Fibroblast of peridontal ligament (primary cell): ENCODE measurements at regions not wholly inside any gene's neighbourhood (a gene's known extent, or its start where the extent isn't known, plus 50 kb on each side); places are given as distances from the start of the nearest gene placed in this dataset.
"Not testable (repeated sequence)": the region's sequence is repeated elsewhere in the genome, so short reads cannot be mapped to it uniquely, and the experiment has no call there.

Source experiments
- DNase-seq: peaks from one replicate; pipeline ENCODE4 v3.0.0-alpha.2; 2010; ENCODE audit errors: extremely low read depth

DNA sequence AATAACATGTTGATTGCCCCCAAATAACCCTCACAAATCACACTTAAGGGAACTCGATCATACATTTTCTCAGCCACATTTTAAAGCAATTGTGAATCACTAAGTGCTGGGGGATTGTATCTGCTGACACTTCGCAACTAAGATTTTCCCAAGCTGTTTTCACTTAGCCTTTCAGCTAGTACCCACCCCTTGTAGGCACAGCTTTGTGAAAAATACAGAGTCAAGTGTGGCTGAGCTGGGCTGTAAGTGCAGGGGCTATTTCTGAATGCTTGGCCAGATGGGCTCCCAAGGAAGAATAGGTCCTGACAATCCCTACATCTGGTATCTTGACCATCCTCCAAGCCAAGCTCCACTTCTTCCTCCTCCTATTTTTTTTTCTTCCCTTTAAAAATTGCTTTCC is 289.2 kb upstream of the NMUR2 start:
- DNase-seq = no peak

DNA sequence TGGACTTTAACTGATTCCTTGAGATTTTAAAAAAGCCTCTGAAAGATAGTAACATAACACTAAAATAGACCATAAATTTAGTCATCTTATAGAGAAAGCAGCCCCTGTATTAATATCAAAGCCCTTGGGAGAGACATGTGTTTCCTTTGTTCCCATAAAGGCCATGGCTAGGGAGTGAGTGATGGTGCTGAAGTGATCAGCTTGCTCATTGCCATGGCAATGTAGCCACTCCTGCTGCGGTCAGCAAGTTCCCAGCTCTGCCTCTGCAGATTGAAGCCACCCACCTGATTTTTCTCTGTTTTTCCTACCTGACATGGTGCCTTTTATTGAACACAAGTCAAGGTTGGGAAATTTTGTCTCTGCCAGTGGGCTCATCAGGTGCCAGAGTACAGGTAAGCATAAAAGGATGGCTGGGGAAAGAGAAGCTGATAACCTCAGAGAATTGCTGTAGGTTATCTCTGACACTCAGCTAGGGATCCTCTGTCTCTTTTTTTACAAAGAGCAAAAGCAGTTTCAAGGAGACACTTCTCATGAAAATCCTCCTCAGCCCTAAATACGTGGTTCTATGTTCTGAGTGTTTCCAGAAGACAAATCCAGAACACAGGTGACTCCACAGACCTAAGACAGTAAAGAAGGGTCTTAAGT is 296.3 kb upstream of the NMUR2 start:
- DNase-seq = no peak

DNA sequence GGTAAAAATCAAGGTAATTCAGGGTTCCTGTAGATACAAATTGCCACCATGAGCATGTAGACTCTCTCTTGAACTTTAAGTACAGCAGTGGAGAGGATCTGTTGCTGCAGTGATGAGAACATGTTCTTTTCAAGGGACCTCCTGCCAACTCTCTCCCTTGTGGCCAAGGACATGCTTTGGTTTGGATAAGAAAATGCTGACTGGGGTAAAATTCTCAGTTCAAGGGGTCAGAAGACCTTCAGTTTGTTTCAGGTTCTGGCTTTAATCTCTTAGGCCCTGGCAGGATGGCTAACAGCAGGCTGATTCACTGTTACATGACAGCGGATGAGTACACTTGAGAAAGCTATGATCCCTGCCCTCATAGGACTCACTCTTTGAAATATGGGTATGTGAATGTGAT is 299.2 kb upstream of the NMUR2 start:
- no peak for DNase-seq

DNA sequence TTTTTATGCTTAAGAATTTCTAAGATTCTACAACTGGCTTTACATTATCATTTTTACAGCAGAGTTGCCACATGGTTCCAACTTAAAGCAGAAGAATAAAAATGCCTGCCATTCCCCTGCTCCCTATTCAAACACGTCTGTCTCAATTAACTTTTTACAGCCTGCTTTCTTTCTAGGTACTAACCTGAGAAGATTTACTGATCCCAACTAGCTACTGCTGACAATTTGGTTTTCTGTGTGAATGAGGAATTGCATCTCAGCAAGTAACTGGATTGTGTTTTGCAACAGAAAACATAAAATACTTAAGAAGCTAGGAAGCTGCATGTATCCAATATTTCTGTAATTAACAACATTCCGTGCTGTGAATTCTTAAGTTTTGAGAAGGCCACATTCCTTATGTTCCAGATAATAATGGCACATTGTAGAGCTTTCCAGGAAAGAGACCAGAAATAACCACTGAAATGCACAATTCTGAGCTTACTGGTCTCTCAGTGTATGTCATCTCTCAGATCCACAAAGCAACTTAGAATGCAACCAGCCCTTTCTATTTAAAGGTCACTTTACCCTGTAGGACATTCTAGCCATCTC is 306.8 kb upstream of the NMUR2 start:
- no peak for DNase-seq

DNA sequence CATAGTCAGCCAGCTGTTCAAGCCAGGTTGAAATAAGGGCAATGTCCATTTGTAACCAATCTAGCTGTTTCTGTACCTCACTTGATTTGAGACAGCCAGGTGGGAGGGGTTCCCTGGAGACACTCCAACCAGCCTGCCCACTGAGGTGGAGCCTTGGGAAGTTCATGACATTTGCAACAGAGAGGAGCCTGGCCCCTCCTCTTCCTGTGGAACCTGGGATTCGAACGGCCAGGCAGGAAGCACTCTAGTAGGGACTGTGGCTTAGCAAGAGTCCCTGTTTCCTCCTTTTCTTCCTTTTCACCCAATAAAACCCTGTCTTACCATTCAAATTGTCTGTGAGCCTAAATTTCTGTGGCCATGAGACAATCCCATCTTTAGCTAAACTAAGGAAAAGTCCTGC is 312.3 kb upstream of the NMUR2 start:
- DNase-seq = no peak

DNA sequence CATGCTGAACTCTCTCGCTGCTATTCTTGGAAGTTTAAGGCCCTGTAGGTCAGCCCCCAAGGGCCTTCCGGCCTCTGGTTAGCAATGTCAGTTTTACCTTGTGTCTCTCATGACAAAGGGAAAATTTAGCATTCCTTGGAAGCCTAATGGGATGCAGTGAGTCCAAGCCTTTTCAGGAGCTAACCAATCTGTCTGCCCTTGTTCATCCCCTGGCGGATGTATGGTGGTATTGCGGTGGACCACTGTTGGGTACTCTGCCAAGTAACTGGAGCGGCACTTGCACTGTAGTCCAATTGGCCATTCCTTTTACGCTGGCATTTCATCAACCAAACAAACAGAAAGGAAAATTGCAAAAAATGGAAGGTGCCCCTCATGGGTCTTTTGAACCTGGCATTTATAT is 318.4 kb upstream of the NMUR2 start:
- DNase-seq = no peak

DNA sequence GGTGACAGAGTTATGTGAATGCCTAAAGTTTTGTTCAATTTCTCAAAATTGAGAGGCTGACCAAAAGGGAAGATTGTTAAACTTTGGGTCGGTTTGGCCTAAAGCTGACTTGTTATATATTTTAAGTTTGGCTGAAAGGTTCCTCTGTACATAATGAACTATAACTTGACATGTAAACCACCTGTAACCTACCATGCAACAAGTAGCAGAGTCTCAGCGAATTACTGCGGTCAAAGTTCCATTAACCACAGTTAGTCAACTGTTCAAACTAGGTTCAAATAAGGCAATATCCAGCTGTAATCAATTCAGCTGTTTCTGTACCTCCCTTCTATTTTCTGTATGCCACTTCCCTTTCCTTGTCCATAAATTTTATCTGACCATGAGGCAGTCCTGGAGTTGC is 325.1 kb upstream of the NMUR2 start:
- no peak for DNase-seq

DNA sequence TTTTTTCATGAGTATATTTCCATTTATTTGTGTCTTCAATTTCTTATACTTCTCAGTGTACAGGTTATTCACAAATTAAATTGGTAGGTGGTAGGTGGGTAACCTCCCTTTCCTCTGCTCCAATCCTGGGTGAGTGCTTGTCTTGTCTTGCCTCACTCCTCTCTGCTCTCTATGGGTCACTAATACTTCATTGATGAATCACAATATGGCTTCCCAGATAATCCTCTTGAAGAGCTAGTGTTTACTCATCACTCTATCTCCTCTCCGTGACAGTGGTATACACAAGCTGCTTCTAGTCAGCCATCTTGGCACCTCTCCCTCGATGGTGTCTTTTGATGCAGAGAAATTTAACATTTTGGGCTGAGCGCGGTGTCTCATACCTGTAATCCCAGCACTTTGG is 331.8 kb upstream of the NMUR2 start:
- no peak for DNase-seq

DNA sequence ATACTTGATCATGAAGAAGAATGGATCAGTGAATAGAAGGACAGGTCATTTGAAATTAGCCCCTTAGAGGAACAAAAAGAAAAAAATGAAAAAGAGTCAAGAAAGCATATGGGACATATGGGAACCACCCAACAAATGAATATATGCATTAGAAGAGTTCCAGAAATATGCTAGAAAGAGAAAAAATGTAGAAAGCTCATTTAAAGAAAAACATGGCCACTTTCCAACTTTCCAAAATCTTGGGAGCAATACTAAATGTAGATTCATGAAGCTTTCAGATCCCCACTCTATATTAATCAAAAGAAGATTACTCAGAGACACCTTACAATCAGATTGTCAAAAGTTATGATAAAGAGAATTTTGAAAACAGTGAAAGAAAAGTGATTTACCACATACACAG is 334.8 kb upstream of the NMUR2 start:
- DNase-seq = no peak

DNA sequence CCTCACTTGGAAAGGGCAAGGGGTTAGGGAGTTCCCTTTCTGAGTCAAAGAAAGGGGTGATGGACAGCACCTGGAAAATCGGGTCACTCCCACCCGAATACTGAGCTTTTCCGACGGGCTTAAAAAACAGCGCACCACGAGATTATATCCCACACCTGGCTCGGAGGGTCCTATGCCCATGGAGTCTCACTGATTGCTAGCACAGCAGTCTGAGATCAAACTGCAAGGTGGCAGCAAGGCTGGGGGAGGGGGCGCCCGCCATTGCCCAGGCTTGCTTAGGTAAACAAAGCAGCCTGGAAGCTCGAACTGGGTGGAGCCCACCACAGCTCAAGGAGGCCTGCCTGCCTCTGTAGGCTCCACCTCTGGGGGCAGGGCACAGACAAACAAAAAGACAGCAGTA is 336.0 kb upstream of the NMUR2 start:
- DNase-seq = not testable (repeated sequence)

DNA sequence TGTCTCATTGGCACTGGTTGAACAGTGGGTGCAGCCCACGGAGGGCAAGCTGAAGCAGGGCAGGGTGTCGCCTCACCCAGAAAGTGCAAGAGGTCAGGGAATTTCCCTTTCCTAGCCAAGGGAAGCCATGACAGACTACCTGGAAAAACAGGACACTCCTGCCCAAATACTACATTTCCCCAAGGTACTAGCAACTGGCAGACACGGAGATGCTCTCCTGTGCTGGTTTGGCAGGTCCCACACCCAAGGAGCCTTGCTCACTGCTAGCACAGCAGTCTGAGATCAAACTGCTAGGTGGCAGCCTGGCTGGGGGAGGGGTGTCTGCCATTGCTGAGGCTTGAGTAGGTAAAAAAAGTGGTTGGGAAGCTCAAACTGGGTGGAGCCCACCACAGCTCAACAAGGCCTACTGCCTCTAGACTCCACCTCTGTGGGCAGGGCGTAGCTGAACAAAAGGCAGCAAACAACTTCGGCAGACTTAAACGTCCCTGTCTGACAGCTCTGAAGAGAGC is 382.7 kb upstream of the NMUR2 start:
- not testable (repeated sequence) for DNase-seq

DNA sequence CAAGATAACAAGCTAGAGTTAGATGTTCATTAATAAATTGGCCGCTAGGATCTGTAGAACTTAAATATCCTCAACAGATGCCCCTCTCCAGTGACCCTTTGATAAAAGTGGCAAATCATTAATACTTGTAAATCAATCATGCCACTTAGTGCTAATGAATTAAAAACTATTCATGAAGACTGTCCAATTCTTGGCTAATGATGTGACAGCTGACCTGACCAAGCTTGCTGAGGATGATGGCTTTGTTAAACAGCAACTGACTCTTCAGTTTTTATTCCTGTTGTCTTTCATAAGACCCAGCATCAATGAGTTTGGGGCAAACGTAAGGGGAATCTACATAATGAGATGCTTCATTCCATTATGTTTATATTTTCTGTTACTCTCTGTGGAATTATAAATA is 396.8 kb upstream of the NMUR2 start:
- no peak for DNase-seq

DNA sequence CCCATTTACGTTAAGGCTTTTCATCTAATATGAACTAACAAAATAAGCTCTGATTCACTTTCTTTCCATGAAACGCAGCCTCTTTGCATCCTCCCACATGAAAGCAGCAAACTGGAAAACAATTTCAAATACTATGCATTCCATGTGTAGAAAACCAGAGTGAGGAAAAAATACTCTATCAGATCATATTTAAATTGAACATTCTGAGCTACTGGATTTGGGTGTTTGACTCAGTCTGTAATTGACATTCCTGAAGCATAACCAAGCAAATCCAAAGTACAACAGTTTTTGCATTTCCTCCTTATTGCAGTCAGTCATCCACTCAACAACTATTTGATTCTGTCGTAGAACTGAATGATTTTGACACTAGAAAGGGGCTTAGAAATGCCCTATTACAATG is 399.1 kb upstream of the NMUR2 start:
- DNase-seq = no peak

DNA sequence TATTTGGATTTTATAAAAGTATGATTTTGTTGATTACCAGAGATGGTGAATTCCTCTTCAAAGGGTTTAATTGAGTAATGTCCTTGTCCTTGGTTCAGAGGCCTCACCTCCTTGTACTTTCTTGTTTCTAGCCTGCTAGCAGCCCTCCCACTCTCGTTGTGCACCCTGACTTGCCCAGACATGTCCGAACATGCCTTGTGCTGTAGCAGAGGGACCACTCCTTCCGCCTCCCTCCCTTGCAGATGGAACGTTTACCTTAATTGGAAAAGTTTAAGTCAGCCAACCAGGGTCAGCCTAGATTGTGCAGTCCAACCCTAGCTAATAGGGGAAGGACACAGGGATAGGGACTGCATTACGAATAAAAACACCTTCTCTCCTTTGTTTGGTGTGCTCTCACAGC is 406.9 kb upstream of the NMUR2 start:
- no peak for DNase-seq

DNA sequence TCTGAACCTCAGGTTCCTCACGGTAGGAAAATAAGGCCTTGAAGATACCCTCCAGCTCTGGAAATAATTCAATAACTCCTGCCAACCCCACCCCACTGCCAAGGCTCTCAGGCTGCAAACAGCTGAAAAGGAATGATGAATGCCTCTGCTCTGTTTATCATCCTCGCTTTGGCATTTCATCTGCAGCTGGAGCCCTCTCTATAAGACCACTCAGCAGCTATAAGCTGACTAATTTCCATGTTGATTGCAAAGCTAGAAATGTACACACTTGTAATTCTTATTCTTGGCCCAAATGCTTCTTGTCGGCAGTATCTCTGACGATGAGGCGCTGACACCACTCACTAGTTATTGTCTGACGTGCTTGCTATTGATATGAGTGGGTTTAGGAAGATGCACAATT is 408.4 kb upstream of the NMUR2 start:
- DNase-seq = no peak

DNA sequence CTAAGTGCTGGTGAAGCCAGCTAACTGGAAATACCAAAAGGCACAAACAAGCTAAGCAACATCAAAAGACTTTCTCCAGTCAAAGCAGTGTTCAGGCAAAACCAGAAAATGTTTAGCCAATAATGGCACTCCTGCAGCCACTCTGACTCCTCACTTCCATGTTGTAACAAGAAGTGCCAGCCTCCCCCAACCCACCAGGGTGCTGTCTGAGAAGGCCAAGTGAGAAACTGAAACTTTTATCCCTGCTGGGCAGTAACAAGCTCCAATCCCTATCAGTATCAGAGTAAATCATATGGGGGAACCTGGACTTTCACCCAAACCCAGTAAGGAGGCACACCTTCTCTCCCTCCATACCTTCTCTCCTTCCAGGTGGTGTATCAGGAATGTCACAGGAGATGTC is 414.8 kb upstream of the NMUR2 start:
- DNase-seq = no peak

DNA sequence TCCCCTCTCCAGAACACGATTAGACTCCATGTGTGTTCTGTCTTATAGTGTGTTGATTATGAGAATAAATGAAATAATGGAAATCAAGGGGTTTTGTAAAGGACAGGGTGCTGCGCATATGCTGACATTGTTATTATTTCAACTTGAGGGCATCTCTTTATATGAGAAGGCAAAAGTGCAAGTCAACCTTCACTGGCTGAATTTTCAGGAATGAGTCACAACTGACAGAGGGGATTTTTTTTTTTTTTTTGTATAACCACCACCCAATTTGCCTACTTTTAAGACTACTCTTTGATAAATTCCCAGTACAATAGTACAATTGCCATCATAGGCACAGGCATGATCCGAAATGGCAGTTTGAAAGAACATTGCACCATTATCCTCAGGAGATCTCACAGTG is 419.2 kb upstream of the NMUR2 start:
- DNase-seq = no peak

DNA sequence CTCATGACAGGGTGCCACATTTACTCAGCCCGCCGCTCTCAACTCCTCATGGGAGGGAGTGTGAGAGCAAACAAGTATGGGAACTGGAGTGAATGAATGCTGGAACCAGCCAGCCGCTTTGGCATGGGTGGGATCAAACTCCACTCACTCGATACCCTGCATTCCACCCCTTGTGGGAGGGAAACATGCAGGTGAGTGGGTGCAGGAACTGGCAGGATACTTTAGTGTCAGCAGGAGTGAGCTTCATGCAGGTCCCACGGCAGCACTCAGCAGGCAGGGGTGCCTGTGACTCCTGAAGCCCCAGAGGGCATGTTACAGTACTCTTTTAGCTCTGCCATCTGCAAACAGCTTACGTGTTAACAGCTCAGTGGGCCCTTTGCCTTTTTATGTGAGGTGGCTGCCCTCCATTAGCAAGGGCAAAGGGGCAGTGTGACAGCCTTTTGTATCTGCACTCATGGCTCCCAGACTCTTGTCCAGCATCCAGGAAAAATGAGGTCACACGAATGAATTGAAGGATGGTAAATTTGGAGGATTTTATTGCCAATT is 433.2 kb upstream of the NMUR2 start:
- DNase-seq = no peak

DNA sequence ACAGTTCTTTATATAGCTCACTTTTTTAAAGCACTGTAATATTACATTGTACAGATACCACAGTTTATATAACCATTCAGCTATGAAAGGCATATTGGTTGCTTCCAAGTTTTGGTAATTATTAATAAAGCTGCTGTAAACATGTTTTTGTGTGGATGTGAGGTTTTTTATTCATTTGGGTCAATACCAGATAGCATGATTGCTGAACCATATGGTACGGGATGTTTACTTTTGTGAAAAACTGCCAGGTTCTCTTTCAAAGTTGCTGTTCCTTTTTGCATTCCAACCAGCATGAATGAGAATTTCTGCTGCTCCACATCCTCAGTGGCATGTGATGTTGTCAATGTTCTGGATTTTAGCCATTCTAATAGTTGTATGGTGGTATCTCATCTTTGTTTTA is 439.6 kb upstream of the NMUR2 start:
- DNase-seq = no peak

DNA sequence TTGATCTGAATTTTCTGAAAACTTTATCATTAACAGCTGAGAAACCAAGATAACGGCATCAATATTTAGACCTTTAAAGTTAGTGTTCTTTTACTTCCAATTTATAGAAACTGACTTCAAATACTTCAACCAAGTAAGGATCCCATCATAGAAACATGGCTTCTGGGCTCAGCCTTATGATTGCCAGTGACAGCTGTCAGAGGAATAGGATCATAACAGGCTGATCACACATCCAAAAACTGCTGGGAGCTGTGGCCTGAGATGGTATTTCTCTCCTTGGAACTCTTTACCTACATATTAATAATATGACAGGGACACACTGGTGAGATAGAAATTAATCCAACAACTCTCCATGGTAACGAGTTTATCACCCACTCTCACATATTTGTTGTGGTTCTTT is 448.3 kb upstream of the NMUR2 start:
- no peak for DNase-seq

DNA sequence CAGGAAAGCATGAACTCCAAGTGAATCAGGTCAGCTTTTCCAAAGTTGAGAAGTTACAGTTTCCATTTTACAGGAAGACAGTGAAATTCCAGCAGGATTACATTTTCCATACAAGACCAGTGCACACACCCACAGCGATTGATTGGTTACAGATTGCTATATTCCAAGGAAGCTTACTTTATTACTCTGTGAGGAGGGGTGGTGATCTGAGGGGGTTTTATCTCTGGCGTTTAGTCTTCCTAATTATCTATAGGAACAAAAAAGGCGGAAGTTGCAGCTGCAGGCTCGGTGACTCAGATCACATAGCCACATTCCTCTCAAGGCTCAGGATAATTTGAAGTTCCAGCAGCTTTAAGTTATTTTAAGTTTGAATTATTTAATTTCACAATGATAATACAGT is 450.4 kb upstream of the NMUR2 start:
- no peak for DNase-seq

DNA sequence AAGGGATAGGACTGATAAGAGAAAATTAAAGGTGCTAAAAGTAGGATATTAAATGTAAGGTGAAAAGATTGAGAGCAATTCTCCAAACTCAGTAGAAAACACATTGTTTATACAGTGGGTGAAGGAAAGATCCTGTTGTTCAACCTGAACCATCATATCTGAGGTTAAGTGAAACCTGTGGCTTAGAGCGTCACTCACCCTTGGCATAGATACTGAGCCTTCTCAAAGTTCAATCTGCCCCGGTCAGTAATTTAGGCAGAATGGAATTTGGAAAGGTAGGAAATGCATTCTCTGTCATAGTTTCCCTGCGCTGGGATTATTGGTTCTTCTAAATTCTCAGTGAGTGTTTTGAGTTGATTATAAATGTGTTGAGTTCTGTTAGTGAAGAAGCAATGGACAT is 456.2 kb upstream of the NMUR2 start:
- no peak for DNase-seq

DNA sequence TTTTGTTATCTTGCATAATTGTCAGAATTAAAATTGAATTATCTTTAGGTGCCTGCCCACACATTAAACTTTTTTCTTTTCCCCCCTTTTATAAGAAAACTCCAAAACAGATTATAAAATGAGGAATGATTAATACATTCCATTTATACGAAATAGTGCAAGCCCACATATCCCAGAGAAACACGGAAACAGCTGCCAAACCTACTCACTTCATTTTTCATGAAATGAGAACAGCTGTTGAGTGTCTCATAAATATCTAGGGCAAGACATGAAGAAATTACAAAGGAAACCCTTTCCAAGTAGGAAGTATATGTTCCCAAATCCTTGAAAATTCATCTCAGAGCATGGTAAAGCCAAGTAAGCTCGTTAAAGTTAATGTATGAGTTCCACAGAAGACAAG is 459.4 kb upstream of the NMUR2 start:
- no peak for DNase-seq

DNA sequence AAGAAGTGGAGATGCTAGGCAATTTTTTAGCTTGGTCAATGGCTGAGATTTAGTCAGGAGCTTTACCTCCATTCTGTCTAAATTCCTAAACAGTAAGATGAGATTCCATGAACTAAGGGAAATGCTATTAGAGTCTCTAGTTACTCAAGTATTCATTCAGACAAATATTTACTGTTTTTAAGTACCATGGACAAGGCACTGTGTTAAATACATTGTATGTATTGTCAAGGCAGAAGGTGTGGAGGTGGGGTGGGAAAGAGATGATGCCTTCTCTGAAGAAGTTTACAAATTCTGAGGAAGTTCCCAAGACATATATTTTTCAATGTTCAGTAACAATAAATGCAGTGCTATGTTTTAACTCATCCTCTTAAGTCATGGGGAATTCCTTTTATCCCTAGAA is 459.9 kb upstream of the NMUR2 start:
- no peak for DNase-seq
